ENCODE measurements at regions not wholly inside any gene's neighbourhood (a gene's known extent, or its start where the extent isn't known, plus 50 kb on each side); places are given as distances from the start of the nearest gene placed in this dataset.

DNA sequence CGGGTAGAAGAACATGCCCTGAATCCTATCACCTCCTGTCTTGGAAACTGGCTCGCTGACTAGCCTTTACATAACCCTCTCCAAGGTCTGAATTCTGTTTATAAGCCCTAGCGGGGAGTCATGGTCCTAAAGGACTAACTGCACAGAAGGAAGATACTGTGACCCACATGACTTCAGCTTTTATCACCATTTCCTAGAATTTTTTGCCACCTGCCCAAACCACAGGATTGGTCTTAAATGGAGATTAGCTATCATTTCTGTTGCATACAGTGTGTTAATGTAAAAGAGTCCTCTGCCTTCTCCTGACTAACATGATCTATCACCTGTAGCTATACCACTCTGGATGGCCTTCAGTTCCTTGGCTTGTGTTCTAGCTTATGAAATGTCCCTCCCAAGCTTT, 319.2 kb downstream of the DUSP6 start:
- H3K4me3 ChIP-seq (ENCODE audit: low read depth, low read length) = no peak overlapping the region
- H3K27me3 ChIP-seq (ENCODE audit: control insufficient read depth, insufficient read depth, low read length) = no peaks in the 10 kb centered on the region
- H3K36me3 ChIP-seq (ENCODE audit: control insufficient read depth, insufficient read depth, low read length) = no peaks in the 10 kb centered on the region
- DNase-seq (ENCODE audit: low read depth) = no peak
- FAIRE-seq = no peak
- TF ChIP-seq, protein P1, sequence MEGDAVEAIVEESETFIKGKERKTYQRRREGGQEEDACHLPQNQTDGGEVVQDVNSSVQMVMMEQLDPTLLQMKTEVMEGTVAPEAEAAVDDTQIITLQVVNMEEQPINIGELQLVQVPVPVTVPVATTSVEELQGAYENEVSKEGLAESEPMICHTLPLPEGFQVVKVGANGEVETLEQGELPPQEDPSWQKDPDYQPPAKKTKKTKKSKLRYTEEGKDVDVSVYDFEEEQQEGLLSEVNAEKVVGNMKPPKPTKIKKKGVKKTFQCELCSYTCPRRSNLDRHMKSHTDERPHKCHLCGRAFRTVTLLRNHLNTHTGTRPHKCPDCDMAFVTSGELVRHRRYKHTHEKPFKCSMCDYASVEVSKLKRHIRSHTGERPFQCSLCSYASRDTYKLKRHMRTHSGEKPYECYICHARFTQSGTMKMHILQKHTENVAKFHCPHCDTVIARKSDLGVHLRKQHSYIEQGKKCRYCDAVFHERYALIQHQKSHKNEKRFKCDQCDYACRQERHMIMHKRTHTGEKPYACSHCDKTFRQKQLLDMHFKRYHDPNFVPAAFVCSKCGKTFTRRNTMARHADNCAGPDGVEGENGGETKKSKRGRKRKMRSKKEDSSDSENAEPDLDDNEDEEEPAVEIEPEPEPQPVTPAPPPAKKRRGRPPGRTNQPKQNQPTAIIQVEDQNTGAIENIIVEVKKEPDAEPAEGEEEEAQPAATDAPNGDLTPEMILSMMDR (IDR thresholded peaks at IDR 0.05; ENCODE audit: insufficient read depth, low read length, severe bottlenecking) = no peak

DNA sequence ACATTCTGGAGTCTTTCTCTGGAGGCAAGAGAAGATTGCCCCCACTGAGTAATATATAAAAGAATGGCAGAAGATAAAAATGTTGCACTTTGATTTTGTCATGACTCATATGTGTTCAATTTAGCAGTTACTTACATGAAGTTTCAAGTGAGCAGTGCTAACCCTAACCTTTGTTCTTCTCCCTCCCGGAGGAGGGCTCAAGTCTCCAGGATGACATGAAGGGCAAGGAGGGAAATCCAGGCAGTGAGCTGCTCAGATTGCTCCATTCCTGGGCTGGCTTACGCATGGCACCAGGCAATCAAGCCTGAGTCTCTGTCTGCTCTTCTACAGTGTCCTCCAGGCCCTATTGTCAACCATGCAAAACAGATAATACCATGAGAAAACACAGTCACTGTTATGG, 322.3 kb downstream of the DUSP6 start:
- FAIRE-seq (no peak), DNase-seq (ENCODE audit: low read depth) (no peak)
- H3K27me3 ChIP-seq (ENCODE audit: control insufficient read depth, insufficient read depth, low read length) = no peaks in the 10 kb centered on the region
- TF ChIP-seq, protein P1 (IDR thresholded peaks at IDR 0.05; ENCODE audit: insufficient read depth, low read length, severe bottlenecking) = no peak
- H3K36me3 ChIP-seq (ENCODE audit: control insufficient read depth, insufficient read depth, low read length) = no peaks in the 10 kb centered on the region
- H3K4me3 ChIP-seq (ENCODE audit: low read depth, low read length) = no peak overlapping the region

DNA sequence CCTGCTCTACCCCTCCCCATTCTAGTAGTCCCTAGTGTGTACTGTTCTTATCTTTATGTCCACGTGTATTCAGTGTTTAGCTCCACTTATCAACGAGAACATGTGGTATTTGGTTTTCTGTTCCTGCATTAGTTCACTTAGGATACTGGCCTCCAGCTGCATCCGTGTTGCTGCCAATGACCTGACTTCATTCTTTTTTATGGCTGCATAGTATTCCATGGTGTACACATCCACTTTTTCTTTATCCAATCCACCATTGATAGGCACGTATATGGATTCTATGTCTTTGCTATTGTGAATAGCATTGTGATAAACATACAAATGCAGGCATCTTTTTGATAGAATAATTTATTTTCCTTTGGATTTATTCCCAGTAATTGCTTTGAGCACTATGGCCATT, 327.7 kb downstream of the DUSP6 start:
- H3K36me3 ChIP-seq (ENCODE audit: control insufficient read depth, insufficient read depth, low read length) = no peaks in the 10 kb centered on the region
- no peak for FAIRE-seq
- TF ChIP-seq, protein P1 (IDR thresholded peaks at IDR 0.05; ENCODE audit: insufficient read depth, low read length, severe bottlenecking) = no peak

GRCh38 chr12:89023936-89024335, 328.4 kb downstream of the DUSP6 start:
- FAIRE-seq (no peak), DNase-seq (ENCODE audit: low read depth) (no peak)
- Histone ChIP-seq H3K4me3 (ENCODE audit: low read depth, low read length) (no peak overlapping the region), H3K27me3 (ENCODE audit: control insufficient read depth, insufficient read depth, low read length) (no peaks in the 10 kb centered on the region), H3K36me3 (ENCODE audit: control insufficient read depth, insufficient read depth, low read length) (no peaks in the 10 kb centered on the region)
- TF ChIP-seq, protein P1 (IDR thresholded peaks at IDR 0.05; ENCODE audit: insufficient read depth, low read length, severe bottlenecking) = no peak

More for the DNA sequence above, 327.7 kb downstream of the DUSP6 start:
- H3K4me3 ChIP-seq (ENCODE audit: low read depth, low read length) = no peak overlapping the region
- no peaks in the 10 kb centered on the region for H3K27me3 ChIP-seq (ENCODE audit: control insufficient read depth, insufficient read depth, low read length)
- DNase-seq (ENCODE audit: low read depth) = no peak

DNA sequence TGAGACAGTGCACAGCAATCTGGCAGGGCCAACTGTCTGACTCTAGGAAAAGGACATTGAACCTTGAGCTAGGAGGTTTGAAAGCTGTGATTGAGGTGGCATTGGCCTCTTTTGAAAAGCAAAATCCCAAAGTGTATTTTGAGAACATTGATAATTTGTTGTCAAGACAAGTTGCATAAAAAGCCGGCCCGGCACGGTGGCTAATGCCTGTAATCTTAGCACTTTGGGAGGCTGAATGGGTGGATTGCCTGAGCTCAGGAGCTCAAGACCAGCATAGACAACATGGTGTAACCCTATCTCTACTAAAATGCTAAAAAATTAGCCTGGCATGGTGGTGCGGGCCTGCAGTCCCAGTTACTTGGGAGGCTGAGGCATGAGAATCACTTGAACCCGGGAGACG, 331.6 kb downstream of the DUSP6 start:
- DNase-seq (ENCODE audit: low read depth) (no peak), FAIRE-seq (no peak)
- Histone ChIP-seq H3K36me3 (ENCODE audit: control insufficient read depth, insufficient read depth, low read length) (no peaks in the 10 kb centered on the region), H3K27me3 (ENCODE audit: control insufficient read depth, insufficient read depth, low read length) (no peaks in the 10 kb centered on the region), H3K4me3 (ENCODE audit: low read depth, low read length) (no peak overlapping the region)
- TF ChIP-seq, protein P1 (IDR thresholded peaks at IDR 0.05; ENCODE audit: insufficient read depth, low read length, severe bottlenecking) = no peak

- DNase-seq (ENCODE audit: low read depth) = peak; percentile 70
- no peak overlapping the region for H3K4me3 ChIP-seq (ENCODE audit: low read depth, low read length)
- FAIRE-seq = no peak
- H3K36me3 ChIP-seq (ENCODE audit: control insufficient read depth, insufficient read depth, low read length) = no peaks in the 10 kb centered on the region
- no peaks in the 10 kb centered on the region for H3K27me3 ChIP-seq (ENCODE audit: control insufficient read depth, insufficient read depth, low read length)
- TF ChIP-seq, protein P1 (IDR thresholded peaks at IDR 0.05; ENCODE audit: insufficient read depth, low read length, severe bottlenecking) = no peak
Measured at GRCh38 chr12:89020121-89020480, 332.2 kb downstream of the DUSP6 start.
